A549 (cell line): ENCODE measurements at regions not wholly inside any gene's neighbourhood (a gene's known extent, or its start where the extent isn't known, plus 50 kb on each side); places are given as distances from the start of the nearest gene placed in this dataset.
A peak's percentile ranks its signal among the peaks of the same experiment; 100 is the strongest.

Experiments
- ATAC-seq, 2 experiments: fragments of 200-7000 bp in 1 of 2; fragments of >200 bp in 1 of 2; cut with Nextera tagmentation in 1 of 2; cut with Tn5 transposase in 1 of 2; 3 replicates each; pipeline versions ENCODE4 v1.8.0 to v1.9.1; 2018 to 2020; ENCODE audit warnings: mild to moderate bottlenecking in 1 of 2, moderate library complexity in 1 of 2
- CTCF ChIA-PET: fragments of 300-600 bp; sonication (Branson Sonifier 250); formaldehyde crosslinking; extraction: SDS; loops from one replicate; lab custom pipeline; 2021; ENCODE audit warnings: antibody characterized with exemption, inconsistent platforms; lab: Yijun Ruan, JAX
- POLR2A ChIA-PET: fragments of 350-600 bp; formaldehyde crosslinking; extraction: SDS; loops from one replicate; lab custom pipeline; 2021; ENCODE audit warnings: antibody characterized with exemption, inconsistent platforms; lab: Yijun Ruan, JAX
- DNase-seq, 2 experiments: peaks; one replicate each; pipeline versions ENCODE4 v3.0.0 to v3.0.0-alpha.2; 2011 to 2016; ENCODE audit warnings: low read depth in 1 of 2, low spot score in 1 of 2
- FAIRE-seq: peaks from 2 replicates; lab custom pipeline; 2011; peaks lifted over from hg19 to GRCh38; lab: Jason Lieb, UNC
- H3K27ac ChIP-seq, 2 experiments: fragments of >200 bp; sonication (Bioruptor Twin); formaldehyde crosslinking; 3 replicates each; pipeline ENCODE4 v1.5.1; 2016 to 2017
- H3K4me1 ChIP-seq: fragments of >200 bp; sonication (Bioruptor Twin); formaldehyde crosslinking; 3 replicates; pipeline ENCODE4 v1.6.1; 2016
- H3K4me2 ChIP-seq: fragments of >200 bp; sonication (Bioruptor Twin); formaldehyde crosslinking; 3 replicates; pipeline ENCODE4 v1.6.1; 2016
- H3K4me3 ChIP-seq: fragments of >200 bp; sonication (Bioruptor Twin); formaldehyde crosslinking; 3 replicates; pipeline ENCODE4 v1.5.1; 2016
- H3K9me3 ChIP-seq: fragments of >200 bp; sonication (Bioruptor Twin); formaldehyde crosslinking; 3 replicates; pipeline ENCODE4 v1.6.1; 2016
- BHLHE40 ChIP-seq: IDR thresholded peaks from 2 replicates; pipeline ENCODE4 v1.6.1; 2012; ENCODE audit warnings: low read depth, low read length, inconsistent platforms
- CHD4 ChIP-seq: fragments of 200-600 bp; sonication (generic); IDR thresholded peaks from 2 replicates; pipeline ENCODE4 v1.6.1; 2016; ENCODE audit warnings: antibody characterized with exemption, mild to moderate bottlenecking, borderline replicate concordance
- ESRRA ChIP-seq: fragments of 150-350 bp; IDR thresholded peaks from 2 replicates; pipeline ENCODE4 v1.6.1; 2014; ENCODE audit warnings: mild to moderate bottlenecking, low read length, borderline replicate concordance
- GATA3 ChIP-seq: IDR thresholded peaks from 2 replicates; pipeline ENCODE4 v1.6.1; 2012; ENCODE audit warnings: borderline replicate concordance
- HDAC2 ChIP-seq: fragments of 200-600 bp; sonication (generic); IDR thresholded peaks from 2 replicates; pipeline ENCODE4 v1.6.1; 2016
- HOXA7 ChIP-seq: fragments of 250-450 bp; sonication (Bioruptor Pico); IDR thresholded peaks from 2 replicates; pipeline ENCODE4 v1.5.0; 2020; ENCODE audit warnings: mild to moderate bottlenecking, moderate library complexity
- HOXB5 ChIP-seq: fragments of 250-450 bp; sonication (Bioruptor Pico); IDR thresholded peaks from 2 replicates; pipeline ENCODE4 v1.5.0; 2020; ENCODE audit warnings: mild to moderate bottlenecking, moderate library complexity
- JUN ChIP-seq, 2 experiments: fragments of >200 bp; sonication (Bioruptor Twin); formaldehyde crosslinking; IDR thresholded peaks; 2 replicates in 1 of 2; 3 replicates in 1 of 2; pipeline ENCODE4 v1.6.1; 2016 to 2017
- KDM1A ChIP-seq: fragments of 200-600 bp; sonication (generic); IDR thresholded peaks from 2 replicates; pipeline ENCODE4 v1.6.1; 2016; ENCODE audit warnings: low read depth, mild to moderate bottlenecking
- MAFK ChIP-seq: fragments of 450-650 bp; IDR thresholded peaks from 2 replicates; pipeline ENCODE4 v1.6.1; 2014; ENCODE audit not compliant: partially characterized antibody
- MAX ChIP-seq: IDR thresholded peaks from 2 replicates; pipeline ENCODE4 v1.6.1; 2012
- NFE2L2 ChIP-seq: fragments of 150-350 bp; conservative IDR thresholded peaks from 2 replicates; pipeline ENCODE4 v1.6.1; 2014; ENCODE audit warnings: low read length
- NR3C1 ChIP-seq: fragments of >200 bp; sonication (Bioruptor Twin); formaldehyde crosslinking; IDR thresholded peaks from 3 replicates; pipeline ENCODE4 v1.6.1; 2017
- PHF8 ChIP-seq: fragments of 200-600 bp; sonication (generic); IDR thresholded peaks from 2 replicates; pipeline ENCODE4 v1.6.1; 2016; ENCODE audit warnings: low read depth, mild to moderate bottlenecking, antibody characterized with exemption, moderate library complexity, borderline replicate concordance
- POLR2A ChIP-seq: IDR thresholded peaks from 2 replicates; pipeline ENCODE4 v1.6.1; 2012; ENCODE audit warnings: mild to moderate bottlenecking, low read length
- REST ChIP-seq: fragments of 200-600 bp; sonication (generic); IDR thresholded peaks from 2 replicates; pipeline ENCODE4 v1.6.1; 2016; ENCODE audit warnings: antibody characterized with exemption, mild to moderate bottlenecking, moderate library complexity
- SREBF2 ChIP-seq: fragments of 450-650 bp; IDR thresholded peaks from 2 replicates; pipeline ENCODE4 v1.6.1; 2014; ENCODE audit warnings: mild to moderate bottlenecking, moderate library complexity
- TFCP2L1 ChIP-seq: fragments of 250-450 bp; sonication (Bioruptor Pico); IDR thresholded peaks from 2 replicates; pipeline ENCODE4 v1.5.0; 2021; ENCODE audit warnings: mild to moderate bottlenecking
- TP53 ChIP-seq: fragments of 250-450 bp; sonication (Bioruptor Pico); IDR thresholded peaks from 2 replicates; pipeline ENCODE4 v1.5.0; 2021; ENCODE audit warnings: mild to moderate bottlenecking, moderate library complexity
- ZFP36 ChIP-seq: fragments of 450-650 bp; IDR thresholded peaks from 2 replicates; pipeline ENCODE4 v1.6.1; 2014; ENCODE audit warnings: borderline replicate concordance; ENCODE audit not compliant: partially characterized antibody
- ZNF302 ChIP-seq: fragments of 250-450 bp; sonication (Bioruptor Pico); IDR thresholded peaks from 2 replicates; pipeline ENCODE4 v1.9.0; 2021; ENCODE audit warnings: inconsistent platforms, mild to moderate bottlenecking, moderate library complexity
- ZSCAN20 ChIP-seq: fragments of 250-450 bp; sonication (Bioruptor Pico); IDR thresholded peaks from 2 replicates; pipeline ENCODE4 v1.8.0; 2022; ENCODE audit warnings: mild to moderate bottlenecking, moderate library complexity
- WGBS: methylation state at CpG from one replicate; pipeline ENCODE4 v1.1.6; 2017; ENCODE audit errors: missing lambda C conversion rate; 5-methylcytosine and 5-hydroxymethylcytosine counted together

GRCh38 chr6:165986914-165987482 is 180.7 kb downstream of the TBXT start (continued):
- TF ChIP-seq ZNF302 (CRISPR knock-in tag) (no peak), TP53 (CRISPR knock-in tag) (no peak), ZFP36 (no peak), PHF8 (no peak), REST (no peak; the same call in none of the 2 replicates), BHLHE40 (no peak), NR3C1 (no peak), ZSCAN20 (CRISPR knock-in tag) (no peak), TFCP2L1 (CRISPR knock-in tag) (peak; percentile 58; the same call in 1 of the 2 replicates)

GRCh38 chr6:165986311-165986913 is 181.2 kb downstream of the TBXT start:
- FAIRE-seq: no peak
- ChIA-PET POLR2A (interaction anchor here (8.0 kb wide), 1 partner anchor 21 kb away, joined by 79 read pairs; no protein-coding TSS in a partner anchor), CTCF (interaction anchor here (1.1 to 3.9 kb wide), 7 partner anchors 13 to 135 kb away, joined by 3 to 23 read pairs (median 4); no protein-coding TSS in a partner anchor)
- DNase-seq: peak in 1 of 2 experiments; percentile 66
- Histone ChIP-seq H3K4me1 (peaks cover 21% of the 10 kb centered on the region), H3K9me3 (peaks cover 22% of the 10 kb centered on the region), H3K27ac (peak overlapping the region; percentile 95 to 97), H3K4me3 (peak overlapping the region; percentile 89), H3K4me2 (peak overlapping the region; percentile 90)
- WGBS: under 1% methylated on average over 8 of the region's 8 CpGs
- 0 out of 2 replicates have a peak, but pooled peaks have one; percentile 1 for TF ChIP-seq GATA3
- TF ChIP-seq POLR2A: no peak; the same call in 1 of the 2 replicates
- peak in 1 of 2 experiments; percentile 2; a peak in 1 of 5 replicates for TF ChIP-seq JUN (IDR thresholded peaks at IDR 0.05)
- TF ChIP-seq HOXA7 (CRISPR knock-in tag): peak; percentile 76; the same call in 1 of the 2 replicates
- no peak for TF ChIP-seq ESRRA
- peak; percentile 16 to 27; a peak in 5 of 6 replicates for ATAC-seq

- ATAC-seq: peak in 1 of 2 experiments; percentile 25; a peak in 3 of 6 replicates
- Histone ChIP-seq H3K4me2 (peak overlapping the region; percentile 90), H3K4me3 (peak overlapping the region; percentile 89), H3K27ac (peak overlapping the region; percentile 95 to 97), H3K9me3 (peaks cover 22% of the 10 kb centered on the region), H3K4me1 (peaks cover 26% of the 10 kb centered on the region)
- 0% methylated on average over 7 of the region's 14 CpGs for WGBS
- FAIRE-seq: no peak
- ChIA-PET POLR2A (interaction anchor here (8.0 kb wide), 1 partner anchor 21 kb away, joined by 79 read pairs; no protein-coding TSS in a partner anchor), CTCF (interaction anchor here (1.1 to 3.9 kb wide), 6 partner anchors 13 to 134 kb away, joined by 3 to 23 read pairs (median 4); no protein-coding TSS in a partner anchor)
- TF ChIP-seq JUN (IDR thresholded peaks at IDR 0.05) (peak in 1 of 2 experiments; percentile 14; a peak in 1 of 5 replicates), KDM1A (no peak), HDAC2 (no peak), PHF8 (no peak), SREBF2 (no peak), MAX (peak; percentile 67; the same call in 1 of the 2 replicates), ZFP36 (no peak), MAFK (no peak), ZNF302 (CRISPR knock-in tag) (no peak), NFE2L2 (no peak), ESRRA (no peak), HOXB5 (CRISPR knock-in tag) (no peak), CHD4 (no peak)
- peak in 1 of 2 experiments; percentile 80 for DNase-seq
These were observed 181.8 kb downstream of the TBXT start for GRCh38 chr6:165985806-165986299.
